Panc1 (cell line): ENCODE measurements at regions not wholly inside any gene's neighbourhood (a gene's known extent, or its start where the extent isn't known, plus 50 kb on each side); places are given as distances from the start of the nearest gene placed in this dataset.

ENCODE experiments used
- ATAC-seq: fragments of 200-7000 bp; cut with Tn5 transposase; 2 replicates; pipeline ENCODE4 v1.9.1; 2020; ENCODE audit warnings: mild to moderate bottlenecking, moderate library complexity
- BruUV-seq: library from RNA; stranded (reverse); fragments of 400-500 nt; replicated peaks from 2 replicates; lab custom pipeline; 2021; lab: Mats Ljungman, UMichigan
- CTCF ChIA-PET: fragments of 300-600 bp; sonication (Branson Sonifier 250); formaldehyde crosslinking; loops from one replicate; lab custom pipeline; 2022; ENCODE audit warnings: antibody characterized with exemption; lab: Charles Lee
- POLR2A ChIA-PET: fragments of 300-600 bp; sonication (Branson Sonifier 250); formaldehyde crosslinking; loops from one replicate; lab custom pipeline; 2022; ENCODE audit warnings: antibody characterized with exemption; lab: Charles Lee
- DNase-seq: peaks from one replicate; pipeline ENCODE4 v3.0.0-alpha.2; 2010; ENCODE audit warnings: low read depth, low spot score
- H3K27ac ChIP-seq: 2 replicates; pipeline ENCODE4 v1.5.1; 2011; ENCODE audit warnings: mild to moderate bottlenecking, low read length, inconsistent platforms
- H3K27me3 ChIP-seq: fragments of 200-500 bp; sonication (Bioruptor generic); 2 replicates; pipeline ENCODE4 v1.6.0; 2014; ENCODE audit warnings: low read length, inconsistent platforms; ENCODE audit not compliant: control insufficient read depth, insufficient read depth
- H3K36me3 ChIP-seq: fragments of 200-500 bp; sonication (Bioruptor generic); 2 replicates; pipeline ENCODE4 v1.5.1; 2014; ENCODE audit warnings: inconsistent platforms, mild to moderate bottlenecking, low read length, moderate library complexity; ENCODE audit not compliant: control insufficient read depth, insufficient read depth
- H3K4me1 ChIP-seq: 2 replicates; pipeline ENCODE4 v1.5.1; 2011; ENCODE audit warnings: inconsistent platforms, mild to moderate bottlenecking, low read length, moderate library complexity; ENCODE audit not compliant: control insufficient read depth, insufficient read depth
- H3K4me3 ChIP-seq, 2 experiments: 2 replicates each; pipeline ENCODE4 v1.5.1; 2011 to 2012; ENCODE audit warnings: low read depth in 2 of 2, low read length in 2 of 2, mild to moderate bottlenecking in 2 of 2, inconsistent platforms in 1 of 2, moderate library complexity in 1 of 2
- H3K9me3 ChIP-seq: fragments of 200-500 bp; sonication (Bioruptor generic); 2 replicates; pipeline ENCODE4 v1.5.1; 2014; ENCODE audit warnings: low read depth, mild to moderate bottlenecking, inconsistent platforms, low read length, moderate library complexity; ENCODE audit not compliant: control insufficient read depth, insufficient read depth
- CTCF ChIP-seq: fragments of 450-650 bp; IDR thresholded peaks from 2 replicates; pipeline ENCODE4 v1.5.1; 2017; ENCODE audit warnings: mild to moderate bottlenecking
- POLR2AphosphoS5 ChIP-seq: IDR thresholded peaks from 2 replicates; pipeline ENCODE4 v1.6.1; 2012; ENCODE audit warnings: mild to moderate bottlenecking, low read depth, low read length, moderate library complexity
- REST ChIP-seq, 2 experiments: IDR thresholded peaks; 2 replicates each; pipeline ENCODE4 v1.6.1; 2011 to 2012; ENCODE audit warnings: low read depth in 2 of 2, control low read depth in 1 of 2, low read length in 1 of 2, mild to moderate bottlenecking in 1 of 2, moderate library complexity in 1 of 2; ENCODE audit not compliant: insufficient read depth in 1 of 2
- SIN3A ChIP-seq: IDR thresholded peaks from 2 replicates; pipeline ENCODE4 v1.6.1; 2012; ENCODE audit warnings: low read depth, mild to moderate bottlenecking, low read length, moderate library complexity, borderline replicate concordance; ENCODE audit not compliant: insufficient read depth
- TCF7L2 ChIP-seq: IDR thresholded peaks from 2 replicates; pipeline ENCODE4 v1.6.1; 2011; ENCODE audit warnings: mild to moderate bottlenecking, low read depth, low read length, inconsistent platforms
- in situ Hi-C: cut with HindIII; loops from 2 replicates; pipeline ENCODE4 v1.10.0; 2016; ENCODE audit warnings: low sequenced_read_pairs, low pct_unique_long_range_greater_than_20kb
- intact Hi-C: fragments of 100-400 bp; cut with micrococcal nuclease; formaldehyde crosslinking; loops from one replicate; pipeline ENCODE4 v1.10.0; 2022; ENCODE audit not compliant: unreplicated experiment

- TF ChIP-seq POLR2AphosphoS5 = no peak
- TF ChIP-seq CTCF = no peak
- TF ChIP-seq REST (IDR thresholded peaks at IDR 0.05; ENCODE audit: insufficient read depth in 1 of 2, low read depth in 2 of 2, low read length in 1 of 2) = no peak
- no peak for TF ChIP-seq SIN3A
Measured at GRCh38 chr13:44003481-44003880, 123.8 kb downstream of the LACC1 start.

GRCh38 chr13:44004878-44005277 is 125.2 kb downstream of the LACC1 start:
- BruUV-seq = no TSS peak
- CTCF ChIA-PET = no interaction called here
- Histone ChIP-seq H3K4me3 (no peak overlapping the region), H3K36me3 (no peaks in the 10 kb centered on the region), H3K27me3 (no peaks in the 10 kb centered on the region), H3K4me1 (no peaks in the 10 kb centered on the region), H3K9me3 (no peaks in the 10 kb centered on the region), H3K27ac (no peak overlapping the region)
- ATAC-seq (no peak), DNase-seq (no peak)
- intact Hi-C loops (no loop called here), in situ Hi-C loops (no loop called here)
- POLR2A ChIA-PET = no interaction called here
- TF ChIP-seq REST (IDR thresholded peaks at IDR 0.05; ENCODE audit: insufficient read depth in 1 of 2, low read depth in 2 of 2, low read length in 1 of 2) (no peak), TCF7L2 (no peak), CTCF (no peak), SIN3A (no peak)

More at GRCh38 chr13:44003481-44003880, 123.8 kb downstream of the LACC1 start:
- Histone ChIP-seq H3K36me3 (no peaks in the 10 kb centered on the region), H3K4me1 (no peaks in the 10 kb centered on the region), H3K27ac (no peak overlapping the region), H3K27me3 (no peaks in the 10 kb centered on the region), H3K4me3 (no peak overlapping the region), H3K9me3 (no peaks in the 10 kb centered on the region)
- no peak for ATAC-seq
- DNase-seq = no peak
- CTCF ChIA-PET = no interaction called here
- POLR2A ChIA-PET = no interaction called here
- intact Hi-C loops = no loop called here
- no TSS peak for BruUV-seq
- in situ Hi-C loops = no loop called here
